HG03045 (cell line): ENCODE measurements at regions not wholly inside any gene's neighbourhood (a gene's known extent, or its start where the extent isn't known, plus 50 kb on each side); places are given as distances from the start of the nearest gene placed in this dataset.
"Not testable (repeated sequence)": the region's sequence is repeated elsewhere in the genome, so short reads cannot be mapped to it uniquely, and the experiment has no call there.

ENCODE experiments used
- ATAC-seq: cut with Tn5 transposase; IDR thresholded peaks from one replicate; pipeline ENCODE4 v1.9.1; 2021; ENCODE audit warnings: mild to moderate bottlenecking, moderate library complexity; ENCODE audit not compliant: unreplicated experiment

DNA sequence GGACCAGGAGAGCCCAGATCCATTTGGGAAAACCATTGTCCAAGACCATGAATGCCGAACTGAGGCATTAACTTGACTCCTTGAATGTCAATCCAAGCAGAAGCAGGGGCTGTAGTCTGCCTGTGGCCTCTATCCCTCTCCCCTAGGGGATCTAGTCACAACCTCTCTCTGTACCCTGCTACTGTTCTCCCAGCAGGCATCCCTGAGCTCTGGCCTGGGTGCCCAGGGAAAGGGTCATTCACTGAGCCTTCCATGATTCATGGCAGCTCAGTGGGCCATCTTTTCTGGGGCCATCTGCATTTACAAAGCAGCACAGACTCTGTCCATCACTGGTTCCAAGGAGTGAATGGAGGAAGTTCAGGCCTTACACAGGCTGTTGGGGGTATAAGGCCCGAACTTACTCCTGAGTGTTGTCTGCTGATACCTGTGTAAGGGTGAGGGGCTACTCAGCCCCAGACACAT is 151.8 kb downstream of the ZFP36L2 start:
- ATAC-seq, result no peak

DNA sequence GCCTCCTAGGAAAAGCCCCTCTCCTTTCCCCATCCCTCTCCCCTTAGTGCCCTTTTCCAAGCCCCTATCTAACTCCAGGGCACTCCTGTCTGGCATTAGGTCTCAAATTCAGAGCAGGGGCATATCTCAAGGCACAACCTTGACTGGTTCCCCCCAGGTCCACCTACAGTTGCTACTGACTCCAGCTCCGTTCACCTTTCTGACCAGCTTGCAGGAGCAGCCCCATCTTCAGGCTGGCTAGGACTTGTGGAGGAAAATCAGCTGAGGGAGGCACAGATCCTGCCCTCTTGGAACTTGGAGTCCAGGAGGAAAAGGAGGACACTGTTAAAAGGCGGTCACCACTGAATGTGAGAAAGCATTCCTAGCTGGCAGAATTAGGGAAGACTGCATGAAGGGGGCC is 152.4 kb downstream of the ZFP36L2 start:
- ATAC-seq, result no peak

DNA sequence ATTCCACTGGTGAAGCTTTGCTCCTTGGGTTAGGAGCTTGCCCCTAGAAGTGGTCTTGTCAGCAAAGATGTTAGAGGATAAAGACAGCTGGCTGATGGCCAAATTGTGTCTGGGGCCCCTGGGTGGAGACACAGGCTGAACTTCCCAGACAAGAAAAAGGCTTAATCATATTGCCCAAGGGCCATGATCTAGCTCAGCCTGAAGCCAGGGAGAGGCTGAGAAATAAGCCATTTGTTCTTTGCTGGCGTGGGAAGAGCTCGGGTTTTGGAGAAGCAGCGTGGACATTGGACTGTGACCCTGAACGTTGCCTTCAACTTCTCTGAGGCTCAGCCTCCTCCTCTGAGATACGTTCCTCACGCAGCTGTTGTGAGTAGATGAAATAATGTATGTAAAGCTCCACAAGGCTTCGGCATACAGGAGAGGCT is 153.0 kb downstream of the ZFP36L2 start:
- ATAC-seq, result no peak

DNA sequence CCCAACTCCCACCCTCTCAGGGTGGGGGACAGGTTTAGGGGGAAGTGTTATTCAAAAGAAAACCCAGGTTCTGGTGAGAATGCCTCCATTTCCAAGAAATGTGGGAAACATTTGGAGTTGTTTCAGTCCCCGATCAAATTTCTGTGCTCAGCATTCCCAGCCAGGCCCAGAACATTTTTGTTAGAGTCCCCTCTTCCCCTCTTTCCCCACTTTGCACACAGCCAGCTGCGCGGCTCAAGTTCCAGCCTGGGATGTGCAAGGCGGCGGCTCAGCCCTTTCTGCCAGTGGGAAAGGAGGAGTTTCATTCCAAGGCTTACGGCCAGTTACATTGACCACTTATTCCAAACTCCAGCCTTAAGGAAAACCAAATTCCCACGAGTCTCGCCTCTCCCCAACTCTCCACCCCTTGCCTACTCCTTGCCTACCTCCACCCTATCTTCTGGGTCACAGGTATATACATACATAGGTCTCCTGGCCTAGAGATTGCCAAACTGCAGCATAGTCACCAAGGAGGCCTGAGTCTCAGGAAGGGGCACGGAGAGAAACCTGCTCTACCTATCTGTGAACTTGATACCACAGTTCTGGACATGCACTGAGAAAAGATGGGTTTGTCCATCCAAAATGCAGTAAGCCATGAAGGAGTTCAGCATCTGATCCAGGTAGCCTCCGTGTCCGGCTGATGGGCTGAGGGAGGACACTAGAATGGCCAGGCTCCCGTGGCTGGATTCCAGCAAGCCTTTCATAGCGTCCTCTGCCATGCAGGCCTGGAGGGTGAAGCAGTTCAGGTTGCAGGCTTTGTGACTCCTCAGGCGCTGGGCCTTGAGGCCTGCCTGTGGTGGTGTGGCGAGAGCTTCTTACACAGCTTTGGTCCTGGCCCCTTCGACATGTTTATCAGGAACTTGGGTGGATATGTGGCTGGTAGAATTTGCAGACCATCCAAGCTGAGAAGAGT is 154.5 kb downstream of the ZFP36L2 start:
- no peak for ATAC-seq

DNA sequence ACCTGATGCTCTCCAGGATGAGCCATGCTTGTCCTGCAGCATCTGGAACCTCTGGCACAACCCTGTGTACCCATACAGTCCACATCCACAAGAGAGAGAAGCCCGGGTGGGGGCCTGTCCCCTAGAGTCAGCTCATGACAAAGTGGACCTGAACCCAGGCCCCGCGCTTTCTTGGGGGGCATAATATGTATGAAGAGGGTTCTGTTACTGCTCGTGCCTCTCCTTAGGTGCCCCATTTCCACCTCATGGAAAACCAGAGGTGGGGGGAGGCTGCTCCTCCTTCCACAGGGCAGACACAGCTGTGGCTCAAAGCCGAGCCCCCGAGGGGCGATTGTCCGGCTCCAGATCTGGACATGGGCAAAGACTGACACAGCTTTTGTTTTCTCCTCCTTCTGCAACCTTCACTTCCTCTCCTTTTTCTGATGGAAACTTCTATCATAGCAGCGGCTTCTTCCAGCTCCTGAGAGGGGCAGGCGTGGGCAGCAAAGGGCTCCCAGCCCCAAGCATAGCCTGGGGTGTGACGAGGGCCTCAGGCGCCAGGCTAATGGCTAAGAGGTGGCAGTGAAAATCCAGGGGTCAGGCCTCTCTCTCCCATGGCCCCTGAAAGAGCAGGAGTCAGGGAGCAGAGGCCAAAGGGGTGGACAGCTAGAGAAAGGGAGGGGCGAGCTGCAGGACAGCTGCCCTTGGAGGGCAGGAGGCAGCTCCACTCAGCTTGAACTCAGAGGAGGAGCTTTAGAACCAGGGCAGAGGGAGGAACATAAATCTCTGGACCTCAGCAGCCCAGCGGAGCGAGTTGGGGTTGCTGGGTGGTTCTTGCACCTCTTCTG is 155.5 kb downstream of the ZFP36L2 start:
- ATAC-seq, result no peak

DNA sequence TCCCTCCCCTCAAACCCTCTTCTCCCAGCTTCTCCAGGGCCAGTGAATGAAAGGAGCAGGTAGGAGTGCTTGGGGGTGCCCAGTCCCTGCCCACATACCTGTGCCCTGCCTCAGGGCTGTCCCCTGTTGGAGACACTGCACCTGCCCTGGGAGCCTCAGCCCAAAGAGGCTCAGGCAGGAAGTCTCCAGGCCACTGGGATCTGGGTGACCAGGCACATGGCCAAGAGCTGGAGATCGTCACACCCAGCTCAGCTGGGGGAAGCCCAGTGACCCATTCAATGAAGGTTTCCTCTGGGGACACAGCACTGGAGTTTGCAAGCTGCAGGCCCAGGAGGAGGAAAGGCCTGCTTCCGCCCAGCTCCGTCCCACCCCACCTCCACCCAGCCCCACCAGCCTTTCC is 156.4 kb downstream of the ZFP36L2 start:
- no peak for ATAC-seq

DNA sequence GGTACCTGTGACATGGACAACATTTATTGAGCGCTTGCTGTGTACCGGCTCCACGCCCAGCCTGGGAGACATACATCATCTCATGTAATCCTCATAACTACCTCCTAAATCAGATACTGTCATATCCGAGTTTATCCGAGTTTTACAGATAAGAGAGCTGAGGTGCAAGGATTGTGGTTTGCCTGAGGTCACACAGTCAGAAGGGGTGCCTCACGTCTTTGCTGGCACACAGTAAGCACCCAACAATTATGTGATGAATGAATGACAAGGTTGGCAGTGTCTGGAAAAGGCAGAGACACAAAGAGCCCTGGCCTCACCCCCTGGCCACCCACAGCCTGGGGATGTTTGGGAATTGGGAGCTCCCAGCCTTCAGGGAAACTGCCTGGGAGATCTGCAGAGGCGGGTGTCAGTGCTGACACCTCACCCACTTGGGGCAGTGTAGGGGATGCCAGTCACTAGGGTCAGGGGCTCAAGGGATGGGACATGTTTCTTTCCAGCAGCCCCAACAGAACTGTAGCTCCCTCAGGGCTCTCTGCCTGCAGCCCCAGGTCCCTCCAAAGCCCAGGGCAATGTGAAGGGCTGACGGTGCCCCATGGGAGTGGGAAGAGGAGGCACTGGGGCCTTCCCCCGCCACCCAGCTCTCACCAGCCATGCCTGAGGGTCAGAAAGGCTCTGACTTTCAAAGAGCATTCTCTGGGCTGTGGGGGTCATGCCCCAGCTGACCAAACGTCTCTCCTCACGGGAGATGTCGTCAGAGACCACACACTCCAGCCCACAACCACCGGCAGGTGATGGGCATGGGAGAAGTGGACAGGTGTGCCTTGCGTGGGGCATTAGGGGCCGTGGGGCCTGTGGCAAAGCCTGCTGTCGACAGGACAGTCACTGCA is 157.5 kb downstream of the ZFP36L2 start:
- ATAC-seq, result no peak

DNA sequence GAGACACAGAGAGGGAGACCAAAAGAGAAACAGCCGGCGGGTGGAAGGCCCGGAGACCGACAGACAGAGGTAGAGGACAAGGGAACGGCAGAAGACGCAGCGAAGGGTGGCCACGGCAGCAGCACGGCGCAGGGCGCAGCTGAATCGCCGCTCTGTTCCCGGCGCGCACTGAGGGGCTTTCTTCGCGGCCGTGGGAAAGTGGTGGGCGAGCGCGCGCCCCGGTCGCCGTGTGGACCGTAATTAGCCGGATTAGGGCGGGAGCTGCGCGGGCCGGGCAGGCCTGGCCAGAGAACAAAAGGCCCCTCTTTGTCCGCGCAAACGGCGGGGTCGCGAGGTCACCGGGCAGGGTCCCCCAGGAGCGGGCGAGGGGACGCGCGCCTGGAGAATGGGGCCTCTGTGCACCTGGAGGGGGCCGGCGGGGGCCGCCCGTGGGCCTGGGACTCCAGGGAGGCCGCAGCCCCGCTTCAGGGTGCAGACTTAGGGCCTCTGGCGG is 158.3 kb downstream of the ZFP36L2 start:
- ATAC-seq, result no peak

DNA sequence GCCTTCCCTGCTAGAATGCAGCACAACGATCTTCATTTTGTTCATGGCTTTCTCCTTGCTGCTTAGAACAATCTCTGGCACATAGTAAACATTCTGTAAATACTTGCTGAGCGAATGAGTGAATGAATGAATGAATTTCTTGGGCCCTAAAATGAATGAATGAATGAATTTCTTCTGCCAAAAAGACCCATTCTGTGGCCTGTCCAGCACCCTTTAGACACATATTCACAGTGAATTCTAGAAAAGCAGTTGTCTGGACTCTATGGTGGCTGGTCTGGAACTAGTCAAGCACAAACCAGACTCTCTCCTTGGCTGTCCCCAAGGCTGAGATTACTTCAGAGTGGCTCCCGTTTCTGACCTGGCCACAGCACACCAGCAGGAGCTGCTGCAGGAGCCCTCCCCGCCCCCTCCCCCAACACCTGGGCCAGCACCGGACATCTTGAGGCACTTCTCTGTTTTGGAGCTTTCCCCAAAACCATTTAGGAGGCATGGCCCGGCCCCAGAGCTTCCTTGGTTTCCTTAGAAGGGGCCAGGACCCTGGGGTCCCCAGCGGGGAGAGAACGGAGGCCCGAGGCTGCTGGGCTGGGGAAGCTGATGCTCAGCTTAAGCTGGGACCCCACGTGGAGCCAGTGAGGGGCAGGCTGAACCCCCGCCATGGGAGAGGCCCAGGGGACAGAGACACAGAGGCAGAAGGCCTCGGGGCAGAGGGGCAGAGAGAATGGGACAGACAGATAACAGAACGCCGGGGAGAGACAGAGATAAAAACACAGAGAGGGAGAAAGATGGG is 159.0 kb downstream of the ZFP36L2 start:
- ATAC-seq, result no peak

DNA sequence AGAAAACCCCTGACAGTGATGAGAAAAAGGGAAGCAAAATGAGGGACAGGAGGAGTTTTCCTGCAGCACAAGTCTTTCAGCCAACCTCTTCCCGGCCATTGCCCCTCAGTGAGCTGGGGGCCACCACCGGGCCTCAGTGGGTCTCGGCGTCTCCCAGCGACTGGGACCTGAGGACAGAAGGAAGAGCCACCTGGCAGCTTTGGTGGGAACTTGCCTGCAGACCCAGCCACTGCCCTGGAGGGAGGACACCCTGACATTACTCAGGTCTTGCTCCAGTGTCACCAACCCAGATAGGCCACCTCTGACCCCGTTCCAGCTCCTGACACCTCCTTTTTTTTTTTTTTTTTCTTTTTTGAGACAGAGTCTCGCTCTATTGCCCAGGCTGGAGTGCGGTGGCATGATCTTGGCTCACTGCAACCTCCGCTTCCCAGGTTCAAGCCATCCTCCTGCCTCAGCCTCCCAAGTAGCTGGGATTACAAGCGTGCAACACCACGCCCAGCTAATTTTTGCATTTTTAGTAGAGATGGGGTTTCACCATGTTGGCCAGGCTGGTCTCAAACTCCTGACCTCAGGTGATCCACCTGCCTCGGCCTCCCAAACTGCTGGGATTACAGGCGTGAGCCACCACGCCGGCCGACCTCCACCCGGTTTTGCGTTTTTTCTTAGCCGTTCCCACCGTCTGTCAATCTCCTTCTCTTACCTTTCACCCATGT is 159.7 kb downstream of the ZFP36L2 start:
- not testable (repeated sequence) for ATAC-seq

DNA sequence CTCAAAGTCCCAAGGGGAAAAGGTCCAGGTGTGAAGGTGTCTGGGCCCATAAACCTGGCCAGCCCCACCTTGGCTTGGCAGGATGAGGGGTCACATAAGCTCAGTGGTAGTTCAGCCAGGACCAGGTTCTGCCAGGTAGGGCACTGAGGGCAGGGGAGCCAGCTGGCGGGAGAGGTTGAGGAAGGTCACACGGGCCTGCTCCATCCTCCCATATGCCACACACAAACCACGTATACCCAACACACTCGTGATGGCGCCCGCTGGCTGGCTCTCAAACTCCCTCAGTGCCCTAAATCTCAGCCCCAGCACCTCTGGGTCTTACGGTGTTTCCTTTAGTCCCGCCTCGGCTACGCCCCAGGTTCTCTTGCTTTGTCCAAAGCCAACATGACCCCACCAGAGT is 160.5 kb downstream of the ZFP36L2 start:
- ATAC-seq, result no peak

DNA sequence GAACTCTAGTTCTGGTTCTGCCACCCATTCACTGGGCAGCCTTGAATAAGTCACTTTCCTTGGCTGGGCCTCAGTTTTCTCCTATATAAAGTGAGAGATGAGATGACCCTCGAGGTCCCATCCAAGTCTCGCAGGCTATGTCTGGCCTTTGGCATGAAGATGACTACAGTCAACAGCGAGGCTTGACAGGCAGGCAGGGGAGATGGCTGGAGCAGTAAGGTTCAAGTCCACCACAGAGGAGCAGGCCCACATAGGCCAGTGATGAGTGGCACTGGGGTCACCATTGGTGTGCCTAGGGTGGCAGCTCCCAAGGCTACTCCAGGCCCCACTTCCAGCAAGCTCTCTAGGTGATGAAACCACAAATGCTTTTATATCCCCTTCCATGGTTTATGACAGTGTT is 161.4 kb downstream of the ZFP36L2 start:
- no peak for ATAC-seq

DNA sequence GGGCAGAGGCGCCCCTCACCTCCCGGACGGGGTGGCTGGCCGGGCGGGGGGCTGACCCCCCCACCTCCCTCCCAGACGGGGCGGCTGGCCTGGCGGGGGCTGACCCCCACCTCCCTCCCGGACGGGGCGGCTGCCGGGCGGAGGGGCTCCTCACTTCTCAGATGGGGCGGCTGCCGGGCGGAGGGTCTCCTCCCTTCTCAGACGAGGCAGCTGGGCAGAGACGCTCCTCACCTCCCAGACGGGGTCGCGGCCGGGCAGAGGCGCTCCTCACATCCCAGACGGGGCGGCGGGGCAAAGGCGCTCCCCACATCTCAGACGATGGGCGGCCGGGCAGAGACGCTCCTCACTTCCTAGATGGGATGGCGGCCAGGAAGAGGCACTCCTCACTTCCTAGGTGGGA is 163.3 kb downstream of the ZFP36L2 start:
- ATAC-seq, result not testable (repeated sequence)

DNA sequence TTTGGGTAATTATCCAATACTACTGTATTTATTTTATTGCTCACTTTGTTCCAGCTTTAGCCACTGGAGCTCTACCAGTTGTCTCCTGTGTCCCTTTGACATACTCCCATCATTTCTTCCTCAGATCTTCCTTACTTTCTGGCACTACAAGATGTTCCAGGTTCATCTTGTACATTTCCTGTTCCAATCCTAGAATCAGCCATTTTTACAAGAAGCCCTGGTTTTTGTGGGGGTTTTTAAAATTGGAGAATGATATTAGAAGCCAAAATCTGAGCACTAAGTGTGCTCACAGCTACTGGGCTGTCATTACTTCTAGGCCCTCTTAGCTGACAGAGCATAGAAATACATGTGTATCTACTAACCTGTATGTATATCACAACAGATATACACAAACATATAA is 164.3 kb downstream of the ZFP36L2 start:
- ATAC-seq, result no peak

DNA sequence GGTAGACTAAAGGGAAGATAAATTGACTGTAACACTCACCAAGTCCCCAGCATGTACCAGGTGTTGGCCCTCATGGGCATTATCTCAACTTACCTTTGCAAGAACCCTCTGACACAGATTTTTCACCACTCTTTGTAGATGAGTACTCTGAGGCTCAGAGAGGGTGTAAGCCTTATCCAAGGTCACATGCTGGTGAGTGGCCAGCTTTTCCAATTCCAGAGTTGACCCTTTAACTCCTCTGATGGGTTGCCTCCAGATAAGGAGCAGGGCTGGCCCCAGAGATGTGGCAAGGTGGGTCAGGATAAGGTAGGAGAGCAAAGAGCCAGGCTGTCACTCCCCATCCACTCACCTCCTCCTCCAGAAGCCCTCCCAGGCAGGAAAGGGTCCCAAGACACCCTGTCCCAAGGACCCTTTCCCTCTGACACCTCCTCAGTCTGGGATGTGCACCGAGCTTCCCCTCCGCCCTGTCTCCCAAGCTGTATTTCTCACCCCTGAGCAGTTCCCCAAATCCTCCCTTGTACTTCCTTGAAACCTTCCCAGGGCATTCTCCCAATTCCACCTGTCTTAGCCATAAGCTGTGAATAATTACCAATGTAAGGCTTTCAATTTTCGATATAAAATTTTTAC is 165.9 kb downstream of the ZFP36L2 start:
- ATAC-seq, result no peak

DNA sequence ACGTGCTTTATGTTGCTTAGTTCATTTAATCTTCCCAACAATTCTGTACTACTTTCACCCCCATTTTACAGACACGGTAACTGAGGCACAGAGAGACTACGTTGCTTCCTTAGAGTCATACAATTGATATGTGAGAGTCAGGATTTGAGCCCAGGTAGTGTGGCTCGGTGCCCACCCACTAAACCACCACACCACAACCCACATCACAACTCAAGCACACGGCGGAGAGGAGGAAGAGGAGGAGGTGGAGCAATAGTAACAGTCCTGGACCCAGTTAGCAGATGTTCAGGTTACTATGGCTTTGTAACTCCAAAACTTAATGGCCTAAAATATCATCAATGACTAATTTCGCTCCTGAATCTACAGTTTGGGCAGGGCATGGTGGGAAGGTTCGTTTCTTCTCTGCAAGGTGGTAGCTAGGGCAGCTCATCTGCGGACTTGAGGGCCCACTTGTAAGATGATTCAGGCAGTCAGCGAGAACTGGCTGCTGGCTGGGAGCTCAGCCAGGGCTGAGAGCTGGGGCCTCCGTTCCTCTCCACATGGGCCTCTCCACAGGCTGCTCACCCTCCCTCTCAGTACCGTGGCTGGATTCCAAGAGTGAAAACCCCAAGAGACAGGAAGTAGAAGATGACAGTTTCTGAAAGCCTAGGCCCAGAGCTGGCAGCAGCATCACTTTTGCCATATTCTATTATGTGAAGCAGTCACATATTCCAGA is 167.1 kb downstream of the ZFP36L2 start:
- peak; percentile 67 for ATAC-seq

DNA sequence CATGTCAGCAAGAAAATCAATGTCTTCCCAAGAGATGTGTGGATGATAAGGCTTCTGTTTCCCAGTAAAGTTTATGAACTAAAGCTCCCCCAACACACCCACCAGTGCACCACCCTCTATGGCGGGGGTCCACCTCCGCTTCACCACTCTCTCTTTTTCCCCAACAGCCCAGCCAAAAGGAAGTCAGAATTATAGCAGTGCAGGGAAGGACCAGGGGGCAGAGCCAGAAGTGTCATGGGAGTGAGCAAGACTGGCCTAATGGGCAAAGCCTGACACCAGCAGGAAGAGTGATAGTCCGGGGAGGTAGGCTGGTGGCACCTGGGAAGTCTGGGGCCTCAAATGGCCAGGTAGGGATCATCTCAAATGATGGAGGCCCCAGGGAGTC is 167.7 kb downstream of the ZFP36L2 start:
- ATAC-seq, result no peak
